Tibial nerve (tissue), 4 donors: ENCODE measurements at regions not wholly inside any gene's neighbourhood (a gene's known extent, or its start where the extent isn't known, plus 50 kb on each side); places are given as distances from the start of the nearest gene placed in this dataset.

ENCODE experiments used
- DNase-seq, 2 donors: peaks; one replicate each; pipeline ENCODE4 v3.0.0-alpha.2; 2019; ENCODE audit warnings: low spot score in 2 of 2
- H3K27ac ChIP-seq, 4 donors: fragments of 200-600 bp; sonication (generic) in 3 of 4; one replicate each; pipeline ENCODE4 v1.5.1; 2017 to 2019; ENCODE audit warnings: mild to moderate bottlenecking in 1 of 4
- H3K27me3 ChIP-seq, 2 donors: fragments of 200-600 bp; sonication (generic) in 1 of 2; one replicate each; pipeline versions ENCODE4 v1.5.1 to v1.6.0; 2017 to 2019
- H3K36me3 ChIP-seq, 3 donors: fragments of 200-600 bp; sonication (generic); one replicate each; pipeline ENCODE4 v1.5.1; 2018 to 2019
- H3K4me1 ChIP-seq, 4 donors: fragments of 200-600 bp; sonication (generic) in 3 of 4; one replicate each; pipeline ENCODE4 v1.5.1; 2017 to 2019
- H3K4me3 ChIP-seq, 4 donors: fragments of 200-600 bp; sonication (generic) in 3 of 4; one replicate each; pipeline ENCODE4 v1.5.1; 2017 to 2019; ENCODE audit warnings: mild to moderate bottlenecking in 1 of 4, moderate library complexity in 1 of 4
- H3K9me3 ChIP-seq, 4 donors: fragments of 200-600 bp; sonication (generic) in 3 of 4; one replicate each; pipeline ENCODE4 v1.5.1; 2017 to 2019
- EP300 ChIP-seq, 2 donors: sonication (generic); formaldehyde crosslinking; IDR thresholded peaks; one replicate each; pipeline ENCODE4 v1.6.1; 2017; ENCODE audit warnings: antibody characterized with exemption in 2 of 2, mild to moderate bottlenecking in 1 of 2
- POLR2A ChIP-seq, 2 donors: fragments of 450-650 bp; IDR thresholded peaks; one replicate each; pipeline ENCODE4 v1.6.1; 2017; ENCODE audit warnings: antibody characterized with exemption in 2 of 2, mild to moderate bottlenecking in 2 of 2, moderate library complexity in 2 of 2
- WGBS, 2 donors: methylation state at CpG; one replicate each; pipeline ENCODE4 v1.1.5; 2018; 5-methylcytosine and 5-hydroxymethylcytosine counted together
- TF ChIP-seq, protein P1 (sequence below), 5 experiments: fragments of 200-600 bp in 3 of 5; fragments of 450-650 bp in 2 of 5; sonication (generic) in 3 of 5; IDR thresholded peaks; one replicate each; pipeline ENCODE4 v1.5.1; 2016 to 2019; ENCODE audit warnings: antibody characterized with exemption in 5 of 5, mild to moderate bottlenecking in 3 of 5, moderate library complexity in 2 of 5

DNA sequence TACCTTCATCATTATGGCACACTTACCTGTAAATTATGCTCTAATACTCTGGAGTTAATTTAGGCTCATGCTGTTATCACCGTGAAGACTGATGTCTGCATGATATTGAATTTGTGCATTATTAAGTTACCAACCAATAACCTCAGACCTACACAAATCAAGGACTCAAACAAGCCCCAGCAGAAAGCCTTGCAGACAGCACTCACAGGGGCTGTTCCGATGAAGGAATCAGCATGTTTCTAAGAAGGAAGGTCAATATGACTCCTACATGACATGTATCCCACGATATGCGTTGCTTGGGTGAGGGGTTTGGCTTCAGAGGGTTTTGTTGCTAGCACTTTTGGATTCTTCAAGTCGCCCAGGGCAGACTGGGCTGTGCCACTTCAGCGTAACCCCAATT is 1071.2 kb upstream of the SLC10A2 start:
- Histone ChIP-seq H3K9me3 (no peaks in the 10 kb centered on the region), H3K4me3 (no peak overlapping the region), H3K36me3 (no peaks in the 10 kb centered on the region), H3K27ac (no peak overlapping the region), H3K4me1 (no peaks in the 10 kb centered on the region), H3K27me3 (no peaks in the 10 kb centered on the region)
- TF ChIP-seq EP300 (IDR thresholded peaks at IDR 0.05) (no peak), POLR2A (IDR thresholded peaks at IDR 0.05) (no peak)
- TF ChIP-seq, protein P1, sequence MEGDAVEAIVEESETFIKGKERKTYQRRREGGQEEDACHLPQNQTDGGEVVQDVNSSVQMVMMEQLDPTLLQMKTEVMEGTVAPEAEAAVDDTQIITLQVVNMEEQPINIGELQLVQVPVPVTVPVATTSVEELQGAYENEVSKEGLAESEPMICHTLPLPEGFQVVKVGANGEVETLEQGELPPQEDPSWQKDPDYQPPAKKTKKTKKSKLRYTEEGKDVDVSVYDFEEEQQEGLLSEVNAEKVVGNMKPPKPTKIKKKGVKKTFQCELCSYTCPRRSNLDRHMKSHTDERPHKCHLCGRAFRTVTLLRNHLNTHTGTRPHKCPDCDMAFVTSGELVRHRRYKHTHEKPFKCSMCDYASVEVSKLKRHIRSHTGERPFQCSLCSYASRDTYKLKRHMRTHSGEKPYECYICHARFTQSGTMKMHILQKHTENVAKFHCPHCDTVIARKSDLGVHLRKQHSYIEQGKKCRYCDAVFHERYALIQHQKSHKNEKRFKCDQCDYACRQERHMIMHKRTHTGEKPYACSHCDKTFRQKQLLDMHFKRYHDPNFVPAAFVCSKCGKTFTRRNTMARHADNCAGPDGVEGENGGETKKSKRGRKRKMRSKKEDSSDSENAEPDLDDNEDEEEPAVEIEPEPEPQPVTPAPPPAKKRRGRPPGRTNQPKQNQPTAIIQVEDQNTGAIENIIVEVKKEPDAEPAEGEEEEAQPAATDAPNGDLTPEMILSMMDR (IDR thresholded peaks at IDR 0.05) = no peak
- DNase-seq = no peak
- 93 to 95% methylated on average over 6 of the region's 6 CpGs for WGBS, 2 donors

GRCh38 chr13:104132849-104133248 is 1066.6 kb upstream of the SLC10A2 start:
- no peaks in the 10 kb centered on the region for H3K27me3 ChIP-seq
- no peak for TF ChIP-seq POLR2A (IDR thresholded peaks at IDR 0.05)
- TF ChIP-seq, protein P1 (IDR thresholded peaks at IDR 0.05) = no peak
- TF ChIP-seq EP300 (IDR thresholded peaks at IDR 0.05) = no peak
- H3K27ac ChIP-seq = no peak overlapping the region
- H3K9me3 ChIP-seq = no peaks in the 10 kb centered on the region
- 81 to 85% methylated on average over 5 of the region's 5 CpGs for WGBS, 2 donors
- no peaks in the 10 kb centered on the region for H3K4me1 ChIP-seq
- H3K36me3 ChIP-seq = no peaks in the 10 kb centered on the region
- H3K4me3 ChIP-seq = no peak overlapping the region
- no peak for DNase-seq

GRCh38 chr13:104114101-104114500 is 1047.9 kb upstream of the SLC10A2 start:
- TF ChIP-seq POLR2A (IDR thresholded peaks at IDR 0.05) (no peak), EP300 (IDR thresholded peaks at IDR 0.05) (no peak)
- TF ChIP-seq, protein P1 (IDR thresholded peaks at IDR 0.05) = no peak
- Histone ChIP-seq H3K9me3 (no peaks in the 10 kb centered on the region), H3K36me3 (no peaks in the 10 kb centered on the region), H3K27me3 (no peaks in the 10 kb centered on the region), H3K27ac (no peak overlapping the region), H3K4me1 (no peaks in the 10 kb centered on the region), H3K4me3 (no peak overlapping the region)
- DNase-seq = no peak
- 56 to 58% methylated on average over 5 of the region's 5 CpGs for WGBS, 2 donors

- DNase-seq = no peak
- Histone ChIP-seq H3K4me1 (peaks cover 0 to 5% (median 0%) of the 10 kb centered on the region in 4 donors), H3K27me3 (no peaks in the 10 kb centered on the region), H3K36me3 (no peaks in the 10 kb centered on the region), H3K27ac (no peak overlapping the region), H3K9me3 (no peaks in the 10 kb centered on the region), H3K4me3 (no peak overlapping the region)
- TF ChIP-seq, protein P1 (IDR thresholded peaks at IDR 0.05) = no peak
- no peak for TF ChIP-seq POLR2A (IDR thresholded peaks at IDR 0.05)
- no peak for TF ChIP-seq EP300 (IDR thresholded peaks at IDR 0.05)
- 29 to 34% methylated on average over 1 of the region's 1 CpG for WGBS, 2 donors
These were observed 1044.8 kb upstream of the SLC10A2 start for GRCh38 chr13:104111031-104111430.

GRCh38 chr13:104106705-104107393 is 1040.6 kb upstream of the SLC10A2 start:
- TF ChIP-seq, protein P1 (IDR thresholded peaks at IDR 0.05) = no peak
- TF ChIP-seq EP300 (IDR thresholded peaks at IDR 0.05) (no peak), POLR2A (IDR thresholded peaks at IDR 0.05) (no peak)
- H3K36me3 ChIP-seq = no peaks in the 10 kb centered on the region
- no peak overlapping the region for H3K4me3 ChIP-seq
- no peak overlapping the region for H3K27ac ChIP-seq
- no peaks in the 10 kb centered on the region for H3K9me3 ChIP-seq
- DNase-seq = no peak
- 31 to 36% methylated on average over 9 of the region's 9 CpGs for WGBS, 2 donors
- no peaks in the 10 kb centered on the region for H3K27me3 ChIP-seq
- H3K4me1 ChIP-seq = peaks cover 0 to 17% (median 0%) of the 10 kb centered on the region in 4 donors
